ENCODE measurements at regions not wholly inside any gene's neighbourhood (a gene's known extent, or its start where the extent isn't known, plus 50 kb on each side); places are given as distances from the start of the nearest gene placed in this dataset.

DNA sequence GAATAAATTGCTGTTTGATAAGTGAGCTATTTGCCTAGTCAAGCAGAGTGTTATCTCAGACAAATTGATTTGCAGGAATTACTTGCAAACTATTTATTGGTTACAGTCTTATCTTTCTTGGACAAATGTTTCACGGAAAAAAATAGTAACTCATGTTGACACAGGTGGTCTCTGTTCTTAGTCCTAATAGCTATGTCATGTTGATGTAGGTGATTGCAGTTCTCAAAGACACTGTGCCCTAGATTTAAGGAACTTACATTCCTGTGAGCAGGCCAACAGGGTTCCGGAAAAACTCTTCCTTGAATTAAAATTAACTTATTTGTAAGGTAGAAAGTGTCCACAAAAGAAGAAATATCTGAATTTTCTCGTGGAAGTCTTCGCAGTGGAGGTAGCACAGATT lies 109.6 kb upstream of the SLCO6A1 start:
- no peak for TF ChIP-seq POLR2A (IDR thresholded peaks at IDR 0.05; ENCODE audit: low read depth, low read length)
- TF ChIP-seq, protein P1, sequence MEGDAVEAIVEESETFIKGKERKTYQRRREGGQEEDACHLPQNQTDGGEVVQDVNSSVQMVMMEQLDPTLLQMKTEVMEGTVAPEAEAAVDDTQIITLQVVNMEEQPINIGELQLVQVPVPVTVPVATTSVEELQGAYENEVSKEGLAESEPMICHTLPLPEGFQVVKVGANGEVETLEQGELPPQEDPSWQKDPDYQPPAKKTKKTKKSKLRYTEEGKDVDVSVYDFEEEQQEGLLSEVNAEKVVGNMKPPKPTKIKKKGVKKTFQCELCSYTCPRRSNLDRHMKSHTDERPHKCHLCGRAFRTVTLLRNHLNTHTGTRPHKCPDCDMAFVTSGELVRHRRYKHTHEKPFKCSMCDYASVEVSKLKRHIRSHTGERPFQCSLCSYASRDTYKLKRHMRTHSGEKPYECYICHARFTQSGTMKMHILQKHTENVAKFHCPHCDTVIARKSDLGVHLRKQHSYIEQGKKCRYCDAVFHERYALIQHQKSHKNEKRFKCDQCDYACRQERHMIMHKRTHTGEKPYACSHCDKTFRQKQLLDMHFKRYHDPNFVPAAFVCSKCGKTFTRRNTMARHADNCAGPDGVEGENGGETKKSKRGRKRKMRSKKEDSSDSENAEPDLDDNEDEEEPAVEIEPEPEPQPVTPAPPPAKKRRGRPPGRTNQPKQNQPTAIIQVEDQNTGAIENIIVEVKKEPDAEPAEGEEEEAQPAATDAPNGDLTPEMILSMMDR (conservative IDR thresholded peaks at IDR 0.05; ENCODE audit: low read depth, low read length): no peak
- TF ChIP-seq ELK1 (IDR thresholded peaks at IDR 0.05; ENCODE audit: borderline replicate concordance, low read depth, low read length): no peak
- TF ChIP-seq, protein P2, sequence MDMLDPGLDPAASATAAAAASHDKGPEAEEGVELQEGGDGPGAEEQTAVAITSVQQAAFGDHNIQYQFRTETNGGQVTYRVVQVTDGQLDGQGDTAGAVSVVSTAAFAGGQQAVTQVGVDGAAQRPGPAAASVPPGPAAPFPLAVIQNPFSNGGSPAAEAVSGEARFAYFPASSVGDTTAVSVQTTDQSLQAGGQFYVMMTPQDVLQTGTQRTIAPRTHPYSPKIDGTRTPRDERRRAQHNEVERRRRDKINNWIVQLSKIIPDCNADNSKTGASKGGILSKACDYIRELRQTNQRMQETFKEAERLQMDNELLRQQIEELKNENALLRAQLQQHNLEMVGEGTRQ (IDR thresholded peaks at IDR 0.05; ENCODE audit: low read depth, low read length): no peak
- TF ChIP-seq MAZ (IDR thresholded peaks at IDR 0.05; ENCODE audit: borderline replicate concordance, low read depth, low read length): no peak
- no peak for TF ChIP-seq SMC3 (IDR thresholded peaks at IDR 0.05; ENCODE audit: low read depth, low read length)
- TF ChIP-seq CEBPB (IDR thresholded peaks at IDR 0.05; ENCODE audit: low read depth, low read length): no peak
- no peak for TF ChIP-seq CHD1 (IDR thresholded peaks at IDR 0.05; ENCODE audit: low read depth, low read length)
- TF ChIP-seq FOS (IDR thresholded peaks at IDR 0.05; ENCODE audit: low read depth, low read length): no peak
- no peak for TF ChIP-seq RAD21 (IDR thresholded peaks at IDR 0.05; ENCODE audit: low read length)
- no peak for TF ChIP-seq BHLHE40 (IDR thresholded peaks at IDR 0.05; ENCODE audit: low read depth, low read length)
- TF ChIP-seq MAFK (IDR thresholded peaks at IDR 0.05; ENCODE audit: low read depth, low read length): no peak
- TF ChIP-seq RFX5 (IDR thresholded peaks at IDR 0.05; ENCODE audit: low read depth, low read length): no peak

Measured in IMR-90 (cell line).